H9 (cell line): ENCODE measurements at regions not wholly inside any gene's neighbourhood (a gene's known extent, or its start where the extent isn't known, plus 50 kb on each side); places are given as distances from the start of the nearest gene placed in this dataset.

Experiments
- DNase-seq: peaks from one replicate; pipeline ENCODE4 v3.0.0-alpha.2; 2017
- H2AFZ ChIP-seq: one replicate; pipeline ENCODE4 v1.6.1; 2013; ENCODE audit warnings: mild to moderate bottlenecking, low read length, control low read depth, moderate library complexity
- H2AK5ac ChIP-seq: 2 replicates; pipeline ENCODE4 v1.6.1; 2013; ENCODE audit warnings: low read length, control low read depth, mixed read lengths; ENCODE audit not compliant: insufficient read length
- H2BK120ac ChIP-seq: one replicate; pipeline ENCODE4 v1.6.1; 2013; ENCODE audit warnings: low read depth, mild to moderate bottlenecking, low read length, control low read depth, inconsistent platforms; ENCODE audit not compliant: poor library complexity, severe bottlenecking
- H2BK12ac ChIP-seq: 2 replicates; pipeline ENCODE4 v1.6.1; 2013; ENCODE audit warnings: low read length, control low read depth, mixed read lengths, low read depth; ENCODE audit not compliant: insufficient read length
- H2BK15ac ChIP-seq: 2 replicates; pipeline ENCODE4 v1.6.1; 2013; ENCODE audit warnings: low read depth, low read length, control low read depth
- H2BK20ac ChIP-seq: one replicate; pipeline ENCODE4 v1.6.1; 2013; ENCODE audit warnings: low read depth, mild to moderate bottlenecking, low read length, control low read depth, inconsistent platforms; ENCODE audit not compliant: poor library complexity, severe bottlenecking
- H2BK5ac ChIP-seq: 2 replicates; pipeline ENCODE4 v1.6.1; 2013; ENCODE audit warnings: low read length, control low read depth, mixed read lengths; ENCODE audit not compliant: insufficient read length
- H3K14ac ChIP-seq: 2 replicates; pipeline ENCODE4 v1.6.1; 2013; ENCODE audit warnings: low read length, control low read depth; ENCODE audit not compliant: insufficient read depth
- H3K18ac ChIP-seq: 2 replicates; pipeline ENCODE4 v1.6.1; 2013; ENCODE audit warnings: low read depth, mild to moderate bottlenecking, mixed read lengths, low read length, control low read depth; ENCODE audit not compliant: insufficient read length
- H3K23ac ChIP-seq: 2 replicates; pipeline ENCODE4 v1.6.1; 2013; ENCODE audit warnings: low read length, control low read depth, mixed read lengths, low read depth; ENCODE audit not compliant: insufficient read length
- H3K23me2 ChIP-seq: 2 replicates; pipeline ENCODE4 v1.6.1; 2013; ENCODE audit warnings: low read depth, mild to moderate bottlenecking, mixed read lengths, low read length, control low read depth; ENCODE audit not compliant: insufficient read length, poor library complexity, severe bottlenecking
- H3K27ac ChIP-seq: 2 replicates; pipeline ENCODE4 v1.5.1; 2013; ENCODE audit warnings: low read length, control low read depth, mixed read lengths, low read depth; ENCODE audit not compliant: insufficient read length
- H3K27me3 ChIP-seq: 2 replicates; pipeline ENCODE4 v1.6.1; 2013; ENCODE audit warnings: low read length, control low read depth, inconsistent platforms; ENCODE audit not compliant: insufficient read depth
- H3K4ac ChIP-seq: 2 replicates; pipeline ENCODE4 v1.6.1; 2013; ENCODE audit warnings: low read depth, mild to moderate bottlenecking, control low read depth, inconsistent platforms, low read length, moderate library complexity
- H3K4me1 ChIP-seq: 2 replicates; pipeline ENCODE4 v1.6.1; 2013; ENCODE audit warnings: low read length, control low read depth, inconsistent platforms; ENCODE audit not compliant: insufficient read depth
- H3K4me2 ChIP-seq: 2 replicates; pipeline ENCODE4 v1.6.1; 2013; ENCODE audit warnings: low read length, control low read depth, mixed read lengths; ENCODE audit not compliant: insufficient read length, insufficient read depth
- H3K56ac ChIP-seq: 2 replicates; pipeline ENCODE4 v1.6.1; 2013; ENCODE audit warnings: low read depth, mild to moderate bottlenecking, mixed read lengths, low read length, control low read depth; ENCODE audit not compliant: insufficient read length
- H3K79me1 ChIP-seq: 2 replicates; pipeline ENCODE4 v1.6.1; 2013; ENCODE audit warnings: low read depth, mild to moderate bottlenecking, moderate library complexity, low read length, control low read depth, inconsistent platforms; ENCODE audit not compliant: insufficient read depth, poor library complexity, severe bottlenecking
- H3K79me2 ChIP-seq: 2 replicates; pipeline ENCODE4 v1.6.1; 2013; ENCODE audit warnings: low read length, control low read depth, inconsistent platforms; ENCODE audit not compliant: insufficient read depth
- H3K9ac ChIP-seq: 2 replicates; pipeline ENCODE4 v1.6.1; 2013; ENCODE audit warnings: low read length, control low read depth, mixed read lengths; ENCODE audit not compliant: insufficient read length; ENCODE audit errors: extremely low read depth
- H3K9me3 ChIP-seq: one replicate; pipeline ENCODE4 v1.6.1; 2013; ENCODE audit warnings: low read depth, low read length, inconsistent platforms; ENCODE audit not compliant: control insufficient read depth
- H3T11ph ChIP-seq: one replicate; pipeline ENCODE4 v1.6.1; 2013; ENCODE audit warnings: mild to moderate bottlenecking, low read length, control low read depth, inconsistent platforms
- H4K20me1 ChIP-seq: one replicate; pipeline ENCODE4 v1.6.1; 2013; ENCODE audit not compliant: control insufficient read depth, insufficient read length, insufficient read depth
- H4K5ac ChIP-seq: 2 replicates; pipeline ENCODE4 v1.6.1; 2013; ENCODE audit warnings: low read depth, mild to moderate bottlenecking, mixed read lengths, low read length, control low read depth; ENCODE audit not compliant: insufficient read length
- H4K8ac ChIP-seq: replicated peaks from 2 replicates; pipeline ENCODE4 v1.6.1; 2013; ENCODE audit warnings: low read length, control low read depth, mixed read lengths, low read depth; ENCODE audit not compliant: insufficient read length
- H4K91ac ChIP-seq: 2 replicates; pipeline ENCODE4 v1.6.1; 2013; ENCODE audit warnings: low read depth, mild to moderate bottlenecking, moderate library complexity, mixed read lengths, low read length, control low read depth; ENCODE audit not compliant: insufficient read length
- H3K27ac Mint-ChIP-seq, 3 experiments: 2 replicates in 2 of 3; 3 replicates in 1 of 3; pipeline ENCODE4 v1.8.0; 2020 to 2021; ENCODE audit warnings: mixed read lengths in 3 of 3, mild to moderate bottlenecking in 1 of 3, moderate library complexity in 1 of 3
- H3K27me3 Mint-ChIP-seq: 2 replicates; pipeline ENCODE4 v1.8.0; 2021; ENCODE audit warnings: low read depth, mild to moderate bottlenecking, moderate library complexity, mixed read lengths
- H3K36me3 Mint-ChIP-seq, 3 experiments: 2 replicates in 2 of 3; 3 replicates in 1 of 3; pipeline ENCODE4 v1.8.0; 2020 to 2021; ENCODE audit warnings: low read depth in 3 of 3, mixed read lengths in 3 of 3; ENCODE audit not compliant: insufficient read depth in 1 of 3
- H3K4me1 Mint-ChIP-seq, 2 experiments: 2 replicates each; pipeline ENCODE4 v1.8.0; 2020; ENCODE audit warnings: mixed read lengths in 2 of 2
- H3K4me3 Mint-ChIP-seq, 2 experiments: 2 replicates in 1 of 2; 3 replicates in 1 of 2; pipeline ENCODE4 v1.8.0; 2020 to 2021; ENCODE audit warnings: mild to moderate bottlenecking in 2 of 2, mixed read lengths in 2 of 2, moderate library complexity in 1 of 2
- H3K9me3 Mint-ChIP-seq, 2 experiments: 2 replicates in 1 of 2; 3 replicates in 1 of 2; pipeline ENCODE4 v1.8.0; 2020; ENCODE audit warnings: mild to moderate bottlenecking in 2 of 2, mixed read lengths in 2 of 2, moderate library complexity in 1 of 2
- WGBS: extraction: QIAGEN DNeasy Blood & Tissue Kit; methylation state at CpG from one replicate; pipeline ENCODE4 v1.1.7; 2013; ENCODE audit warnings: missing lambda C conversion rate, low lambda C conversion rate, mixed read lengths; ENCODE audit not compliant: insufficient read length; ENCODE audit errors: extremely low coverage; 5-methylcytosine and 5-hydroxymethylcytosine counted together
- TF ChIP-seq, protein P1 (sequence below): fragments of 200-600 bp; sonication (generic); conservative IDR thresholded peaks from 3 replicates; pipeline ENCODE4 v1.8.0; 2021; ENCODE audit warnings: antibody characterized with exemption, mild to moderate bottlenecking

DNA sequence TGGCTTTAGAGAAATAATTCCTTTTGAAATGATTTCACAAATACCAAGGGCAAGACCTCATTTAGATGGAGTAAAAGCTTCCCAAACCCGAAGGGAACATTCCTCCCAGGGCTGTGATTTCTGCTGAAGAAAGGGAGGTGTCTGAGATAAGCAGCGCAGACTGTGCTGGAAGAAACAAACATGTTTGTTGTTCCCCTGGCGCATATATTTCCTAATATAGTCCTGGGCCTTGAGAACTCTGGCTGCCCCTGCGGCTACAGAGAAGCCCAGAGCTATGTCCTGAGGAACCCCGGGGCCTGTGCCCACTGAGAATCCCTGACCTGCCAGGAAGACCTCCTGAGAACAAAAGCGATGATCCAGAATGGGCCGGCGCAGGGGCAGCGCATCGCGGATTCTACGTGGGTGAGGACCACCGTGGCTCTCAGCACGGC lies 372.6 kb upstream of the NT5C1B start:
- WGBS, result no CpG with 5 or more reads among the region's 14 CpGs
- H3K9me3 Mint-ChIP-seq, result no peaks in the 10 kb centered on the region; a peak in 1 of 5 replicates
- no peaks in the 10 kb centered on the region for H3K4me1 ChIP-seq
- H3K18ac ChIP-seq, result no peak overlapping the region
- no peak overlapping the region for H3K9ac ChIP-seq
- no peak overlapping the region for H2BK15ac ChIP-seq
- H3K4me1 Mint-ChIP-seq, result peaks cover 0 to 6% of the 10 kb centered on the region in 2 experiments; a peak in 1 of 4 replicates
- no peak for DNase-seq
- no peak overlapping the region for H3T11ph ChIP-seq
- no peak overlapping the region for H3K23ac ChIP-seq
- no peaks in the 10 kb centered on the region for H3K27me3 ChIP-seq
- TF ChIP-seq, protein P1, sequence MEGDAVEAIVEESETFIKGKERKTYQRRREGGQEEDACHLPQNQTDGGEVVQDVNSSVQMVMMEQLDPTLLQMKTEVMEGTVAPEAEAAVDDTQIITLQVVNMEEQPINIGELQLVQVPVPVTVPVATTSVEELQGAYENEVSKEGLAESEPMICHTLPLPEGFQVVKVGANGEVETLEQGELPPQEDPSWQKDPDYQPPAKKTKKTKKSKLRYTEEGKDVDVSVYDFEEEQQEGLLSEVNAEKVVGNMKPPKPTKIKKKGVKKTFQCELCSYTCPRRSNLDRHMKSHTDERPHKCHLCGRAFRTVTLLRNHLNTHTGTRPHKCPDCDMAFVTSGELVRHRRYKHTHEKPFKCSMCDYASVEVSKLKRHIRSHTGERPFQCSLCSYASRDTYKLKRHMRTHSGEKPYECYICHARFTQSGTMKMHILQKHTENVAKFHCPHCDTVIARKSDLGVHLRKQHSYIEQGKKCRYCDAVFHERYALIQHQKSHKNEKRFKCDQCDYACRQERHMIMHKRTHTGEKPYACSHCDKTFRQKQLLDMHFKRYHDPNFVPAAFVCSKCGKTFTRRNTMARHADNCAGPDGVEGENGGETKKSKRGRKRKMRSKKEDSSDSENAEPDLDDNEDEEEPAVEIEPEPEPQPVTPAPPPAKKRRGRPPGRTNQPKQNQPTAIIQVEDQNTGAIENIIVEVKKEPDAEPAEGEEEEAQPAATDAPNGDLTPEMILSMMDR, result no peak
- H2AK5ac ChIP-seq, result no peak overlapping the region
- no peak overlapping the region for H4K5ac ChIP-seq
- no peaks in the 10 kb centered on the region for H3K27me3 Mint-ChIP-seq
- H2BK20ac ChIP-seq, result no peak overlapping the region
- no peak overlapping the region for H2BK120ac ChIP-seq
- H4K91ac ChIP-seq, result no peak overlapping the region
- H4K20me1 ChIP-seq, result no peaks in the 10 kb centered on the region
- H3K23me2 ChIP-seq, result no peaks in the 10 kb centered on the region
- H3K4me2 ChIP-seq, result no peak overlapping the region
- H3K79me2 ChIP-seq, result no peaks in the 10 kb centered on the region
- no peak overlapping the region for H3K27ac Mint-ChIP-seq
- H2AFZ ChIP-seq, result no peak overlapping the region
- no peak overlapping the region for H3K4ac ChIP-seq
- H3K79me1 ChIP-seq, result no peaks in the 10 kb centered on the region
- no peak overlapping the region for H3K4me3 Mint-ChIP-seq
- H2BK5ac ChIP-seq, result no peak overlapping the region
- H3K9me3 ChIP-seq, result no peaks in the 10 kb centered on the region
- no peak overlapping the region for H3K14ac ChIP-seq
- H3K27ac ChIP-seq, result no peak overlapping the region
- H4K8ac ChIP-seq, result no peak overlapping the region
- H3K36me3 Mint-ChIP-seq, result no peaks in the 10 kb centered on the region
- H3K56ac ChIP-seq, result no peak overlapping the region
- no peak overlapping the region for H2BK12ac ChIP-seq
